MM.1S (cell line): ENCODE measurements at regions not wholly inside any gene's neighbourhood (a gene's known extent, or its start where the extent isn't known, plus 50 kb on each side); places are given as distances from the start of the nearest gene placed in this dataset.

Experiments used
- DNase-seq: peaks from one replicate; pipeline ENCODE4 v3.0.0-alpha.2; 2015
- H2AFZ ChIP-seq: fragments of 300-600 bp; sonication (generic); 2 replicates; pipeline ENCODE4 v1.6.0; 2016; ENCODE audit warnings: antibody characterized with exemption, low read length
- H3F3A ChIP-seq: fragments of 300-600 bp; sonication (generic); 2 replicates; pipeline ENCODE4 v1.6.1; 2016; ENCODE audit warnings: mild to moderate bottlenecking, antibody characterized with exemption, low read length, moderate library complexity, mixed read lengths; ENCODE audit not compliant: insufficient read depth
- H3K27ac ChIP-seq: fragments of 300-600 bp; sonication (generic); 2 replicates; pipeline ENCODE4 v1.5.1; 2016; ENCODE audit warnings: mild to moderate bottlenecking, low read length
- H3K27me3 ChIP-seq: fragments of 300-600 bp; sonication (generic); replicated peaks from 2 replicates; pipeline ENCODE4 v1.6.0; 2016; ENCODE audit warnings: low read length; ENCODE audit not compliant: insufficient read depth
- H3K36me3 ChIP-seq: fragments of 300-600 bp; sonication (generic); replicated peaks from 2 replicates; pipeline ENCODE4 v1.6.1; 2016; ENCODE audit warnings: mild to moderate bottlenecking, low read length, mixed read lengths; ENCODE audit not compliant: insufficient read depth
- H3K4me1 ChIP-seq: fragments of 300-600 bp; sonication (generic); 2 replicates; pipeline ENCODE4 v1.6.1; 2016; ENCODE audit warnings: low read length, mixed read lengths
- H3K4me2 ChIP-seq: fragments of 300-600 bp; sonication (generic); 2 replicates; pipeline ENCODE4 v1.6.0; 2016; ENCODE audit warnings: low read depth, low read length
- H3K4me3 ChIP-seq: fragments of 300-600 bp; sonication (generic); 2 replicates; pipeline ENCODE4 v1.5.1; 2016; ENCODE audit warnings: low read length, mixed read lengths
- H3K79me2 ChIP-seq: fragments of 300-600 bp; sonication (generic); 2 replicates; pipeline ENCODE4 v1.6.1; 2016; ENCODE audit warnings: mixed run types, low read length, mixed read lengths
- H3K9ac ChIP-seq: fragments of 300-600 bp; sonication (generic); 2 replicates; pipeline ENCODE4 v1.6.1; 2016; ENCODE audit warnings: low read length, mixed read lengths
- H3K9me2 ChIP-seq: fragments of 300-600 bp; sonication (generic); replicated peaks from 2 replicates; pipeline ENCODE4 v1.6.1; 2016; ENCODE audit warnings: mild to moderate bottlenecking, low read length, mixed read lengths; ENCODE audit not compliant: insufficient read depth
- H3K9me3 ChIP-seq: fragments of 300-600 bp; sonication (generic); replicated peaks from 2 replicates; pipeline ENCODE4 v1.6.1; 2016; ENCODE audit warnings: mild to moderate bottlenecking, low read length, mixed read lengths; ENCODE audit not compliant: insufficient read depth
- H4K20me1 ChIP-seq: fragments of 300-600 bp; sonication (generic); 2 replicates; pipeline ENCODE4 v1.6.1; 2016; ENCODE audit warnings: mild to moderate bottlenecking, low read length, moderate library complexity, mixed read lengths; ENCODE audit not compliant: insufficient read depth
- EZH2 ChIP-seq: fragments of 300-600 bp; sonication (generic); optimal IDR thresholded peaks from 2 replicates; pipeline ENCODE3; 2017; ENCODE audit warnings: low read depth, mild to moderate bottlenecking, antibody characterized with exemption, low read length, mixed read lengths
- EZH2phosphoT487 ChIP-seq: fragments of 300-600 bp; sonication (generic); IDR thresholded peaks from 2 replicates; pipeline ENCODE4 v1.6.1; 2018; ENCODE audit warnings: antibody characterized with exemption, low read length
- TF ChIP-seq, protein P1 (sequence below): fragments of 300-600 bp; sonication (generic); IDR thresholded peaks from 2 replicates; pipeline ENCODE4 v1.5.1; 2016; ENCODE audit warnings: antibody characterized with exemption, low read length, mixed read lengths

DNA sequence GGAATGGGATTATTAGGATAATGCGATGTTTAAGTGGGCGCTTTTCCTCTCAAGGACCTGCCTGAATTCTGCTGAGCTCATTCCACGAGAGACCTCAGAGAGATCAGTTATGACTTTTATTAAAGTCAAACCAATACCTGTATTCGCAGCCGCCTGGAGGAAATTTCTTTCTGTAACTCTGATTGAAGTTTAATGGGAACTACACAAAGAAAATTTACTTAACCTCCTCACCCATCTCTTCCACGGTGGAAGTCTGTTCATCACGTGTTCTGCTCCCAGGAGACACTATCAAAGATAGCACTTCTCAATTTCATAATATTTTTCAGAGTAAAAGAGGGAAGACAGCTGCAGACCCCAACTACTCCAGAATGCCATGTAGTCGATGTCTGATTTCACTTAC lies 334.7 kb upstream of the POU3F1 start:
- DNase-seq: no peak
- Histone ChIP-seq H3K4me1 (no peaks in the 10 kb centered on the region), H3F3A (no peaks in the 10 kb centered on the region), H3K4me2 (no peak overlapping the region), H3K9ac (no peak overlapping the region), H2AFZ (no peak overlapping the region), H3K36me3 (no peaks in the 10 kb centered on the region), H3K4me3 (no peak overlapping the region), H3K9me2 (no peaks in the 10 kb centered on the region), H3K27ac (no peak overlapping the region), H3K27me3 (no peaks in the 10 kb centered on the region), H4K20me1 (no peaks in the 10 kb centered on the region), H3K79me2 (no peaks in the 10 kb centered on the region), H3K9me3 (no peaks in the 10 kb centered on the region)
- no peak for TF ChIP-seq EZH2phosphoT487
- TF ChIP-seq, protein P1, sequence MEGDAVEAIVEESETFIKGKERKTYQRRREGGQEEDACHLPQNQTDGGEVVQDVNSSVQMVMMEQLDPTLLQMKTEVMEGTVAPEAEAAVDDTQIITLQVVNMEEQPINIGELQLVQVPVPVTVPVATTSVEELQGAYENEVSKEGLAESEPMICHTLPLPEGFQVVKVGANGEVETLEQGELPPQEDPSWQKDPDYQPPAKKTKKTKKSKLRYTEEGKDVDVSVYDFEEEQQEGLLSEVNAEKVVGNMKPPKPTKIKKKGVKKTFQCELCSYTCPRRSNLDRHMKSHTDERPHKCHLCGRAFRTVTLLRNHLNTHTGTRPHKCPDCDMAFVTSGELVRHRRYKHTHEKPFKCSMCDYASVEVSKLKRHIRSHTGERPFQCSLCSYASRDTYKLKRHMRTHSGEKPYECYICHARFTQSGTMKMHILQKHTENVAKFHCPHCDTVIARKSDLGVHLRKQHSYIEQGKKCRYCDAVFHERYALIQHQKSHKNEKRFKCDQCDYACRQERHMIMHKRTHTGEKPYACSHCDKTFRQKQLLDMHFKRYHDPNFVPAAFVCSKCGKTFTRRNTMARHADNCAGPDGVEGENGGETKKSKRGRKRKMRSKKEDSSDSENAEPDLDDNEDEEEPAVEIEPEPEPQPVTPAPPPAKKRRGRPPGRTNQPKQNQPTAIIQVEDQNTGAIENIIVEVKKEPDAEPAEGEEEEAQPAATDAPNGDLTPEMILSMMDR: no peak
- TF ChIP-seq EZH2: no peak

DNA sequence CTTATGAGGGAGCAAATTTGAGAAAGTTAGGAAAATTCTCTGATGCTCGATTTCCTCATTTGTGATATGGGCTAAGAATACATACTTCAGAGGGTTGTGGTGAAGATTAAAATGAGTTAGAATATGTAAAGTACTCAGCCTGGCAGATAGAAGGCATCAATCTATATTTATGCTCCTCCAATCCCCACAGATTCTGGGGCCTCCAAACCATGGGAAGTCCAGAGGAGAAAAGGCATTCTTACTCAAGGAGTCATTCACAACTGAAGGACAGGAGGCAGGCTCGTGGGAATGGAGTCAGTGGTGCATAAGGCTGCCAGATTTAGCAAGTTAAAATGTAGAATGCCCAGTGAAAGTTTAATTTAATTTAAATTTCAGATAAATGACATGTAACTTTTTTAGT lies 330.0 kb upstream of the POU3F1 start:
- Histone ChIP-seq H3K4me2 (no peak overlapping the region), H3K4me3 (no peak overlapping the region), H3K9ac (no peak overlapping the region), H3K27me3 (no peaks in the 10 kb centered on the region), H4K20me1 (no peaks in the 10 kb centered on the region), H3K36me3 (no peaks in the 10 kb centered on the region), H3F3A (no peaks in the 10 kb centered on the region), H3K4me1 (peaks cover 4% of the 10 kb centered on the region; the same call in 1 of the 2 replicates), H3K9me2 (no peaks in the 10 kb centered on the region), H3K9me3 (no peaks in the 10 kb centered on the region), H3K79me2 (no peaks in the 10 kb centered on the region), H3K27ac (no peak overlapping the region), H2AFZ (no peak overlapping the region)
- no peak for TF ChIP-seq EZH2
- TF ChIP-seq, protein P1: no peak
- TF ChIP-seq EZH2phosphoT487: no peak
- no peak for DNase-seq

DNA sequence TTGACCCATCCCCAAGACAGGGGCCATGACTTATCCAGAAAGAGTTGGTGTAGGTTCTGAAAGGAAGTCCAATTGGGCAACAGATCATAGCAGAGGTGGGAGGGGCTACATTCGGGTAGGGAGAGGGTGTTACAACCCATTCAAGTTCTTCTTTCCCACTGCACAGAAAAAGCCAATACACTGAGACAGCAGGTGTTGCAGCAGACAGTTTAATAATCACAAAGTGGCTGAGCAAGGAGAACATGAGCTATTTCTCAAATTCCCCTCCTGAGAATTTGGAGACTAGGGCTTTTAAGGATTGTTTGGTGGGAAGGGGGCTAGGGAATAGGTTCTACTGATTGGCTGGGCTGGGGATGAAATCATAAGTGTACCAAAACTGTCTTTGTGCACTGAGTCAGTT lies 328.4 kb upstream of the POU3F1 start:
- Histone ChIP-seq H3F3A (no peaks in the 10 kb centered on the region), H3K9me3 (no peaks in the 10 kb centered on the region), H3K27me3 (no peaks in the 10 kb centered on the region), H3K4me2 (no peak overlapping the region), H3K9ac (no peak overlapping the region), H4K20me1 (no peaks in the 10 kb centered on the region), H2AFZ (no peak overlapping the region), H3K4me1 (peaks cover 4% of the 10 kb centered on the region; the same call in 1 of the 2 replicates), H3K27ac (no peak overlapping the region), H3K36me3 (no peaks in the 10 kb centered on the region), H3K9me2 (no peaks in the 10 kb centered on the region), H3K79me2 (no peaks in the 10 kb centered on the region), H3K4me3 (no peak overlapping the region)
- no peak for DNase-seq
- TF ChIP-seq, protein P1: no peak
- no peak for TF ChIP-seq EZH2
- no peak for TF ChIP-seq EZH2phosphoT487
